Endothelial cell of umbilical vein (primary cell): ENCODE measurements at regions not wholly inside any gene's neighbourhood (a gene's known extent, or its start where the extent isn't known, plus 50 kb on each side); places are given as distances from the start of the nearest gene placed in this dataset.

Source experiments
- BruUV-seq: library from RNA; stranded (reverse); fragments of 400-500 nt; replicated peaks from 2 replicates; lab custom pipeline; 2021; lab: Mats Ljungman, UMichigan
- CTCF ChIA-PET: fragments of 300-600, 350-600 bp; sonication (Branson Sonifier 250); formaldehyde crosslinking; loops from one replicate; lab custom pipeline; 2021; ENCODE audit warnings: antibody characterized with exemption, inconsistent platforms; lab: Charles Lee
- POLR2A ChIA-PET: fragments of 300-600, 350-600 bp; sonication (Branson Sonifier 250); formaldehyde crosslinking; loops from one replicate; lab custom pipeline; 2021; ENCODE audit warnings: antibody characterized with exemption, inconsistent platforms; lab: Charles Lee
- DNase-seq: peaks from one replicate; pipeline ENCODE4 v3.0.0-alpha.2; 2011; ENCODE audit warnings: low read depth, low spot score
- FAIRE-seq: peaks from 2 replicates; lab custom pipeline; 2011; peaks lifted over from hg19 to GRCh38; lab: Jason Lieb, UNC
- H2AFZ ChIP-seq: 2 replicates; pipeline ENCODE4 v1.6.0; 2012; ENCODE audit warnings: low read depth, low read length, control low read depth, inconsistent platforms
- H3K27ac ChIP-seq: 2 replicates; pipeline ENCODE4 v1.5.1; 2011; ENCODE audit warnings: low read depth, mild to moderate bottlenecking, control low read depth, low read length, moderate library complexity; ENCODE audit not compliant: insufficient read depth
- H3K27me3 ChIP-seq, 2 experiments: 2 replicates each; pipeline versions ENCODE4 v1.6.0 to v1.6.1; 2011; ENCODE audit warnings: low read length in 2 of 2, mixed read lengths in 1 of 2; ENCODE audit not compliant: control insufficient read depth in 2 of 2, insufficient read depth in 2 of 2
- H3K36me3 ChIP-seq, 2 experiments: 2 replicates in 1 of 2; 3 replicates in 1 of 2; pipeline ENCODE4 v1.5.1; 2011; ENCODE audit warnings: low read length in 2 of 2, mild to moderate bottlenecking in 1 of 2, moderate library complexity in 1 of 2; ENCODE audit not compliant: control insufficient read depth in 2 of 2, insufficient read depth in 2 of 2; ENCODE audit errors: extremely low read depth in 1 of 2
- H3K4me1 ChIP-seq: 3 replicates; pipeline ENCODE4 v1.5.1; 2011; ENCODE audit warnings: mild to moderate bottlenecking, low read length; ENCODE audit not compliant: control insufficient read depth, insufficient read depth; ENCODE audit errors: extremely low read depth
- H3K4me2 ChIP-seq: 2 replicates; pipeline ENCODE4 v1.6.1; 2011; ENCODE audit warnings: low read length, control low read depth, mixed read lengths; ENCODE audit not compliant: insufficient read depth
- H3K4me3 ChIP-seq, 3 experiments: fragments of 200-600 bp in 1 of 3; sonication (generic), shearing (Covaris generic) in 1 of 3; replicated peaks in 1 of 3; 2 replicates each; pipeline ENCODE4 v1.5.1; 2011 to 2016; ENCODE audit warnings: control low read depth in 3 of 3, low read length in 3 of 3, mild to moderate bottlenecking in 2 of 3, inconsistent platforms in 1 of 3, low read depth in 1 of 3, moderate library complexity in 1 of 3; ENCODE audit not compliant: insufficient read depth in 1 of 3
- H3K79me2 ChIP-seq: 2 replicates; pipeline ENCODE4 v1.6.0; 2012; ENCODE audit warnings: low read length, inconsistent platforms; ENCODE audit not compliant: control insufficient read depth, insufficient read depth
- H3K9ac ChIP-seq: replicated peaks from 2 replicates; pipeline ENCODE3; 2011; ENCODE audit warnings: low read length, control low read depth; ENCODE audit not compliant: insufficient read depth; ENCODE audit errors: extremely low read depth
- H3K9me1 ChIP-seq: replicated peaks from 3 replicates; pipeline ENCODE4 v1.6.0; 2011; ENCODE audit warnings: mild to moderate bottlenecking, low read length; ENCODE audit not compliant: control insufficient read depth, insufficient read depth; ENCODE audit errors: extremely low read depth
- H3K9me3 ChIP-seq: replicated peaks from 2 replicates; pipeline ENCODE4 v1.5.1; 2012; ENCODE audit warnings: low read length, inconsistent platforms; ENCODE audit not compliant: control insufficient read depth, insufficient read depth
- H4K20me1 ChIP-seq: replicated peaks from 2 replicates; pipeline ENCODE3; 2011; ENCODE audit warnings: mild to moderate bottlenecking, low read length; ENCODE audit not compliant: control insufficient read depth, insufficient read depth; ENCODE audit errors: extremely low read depth
- EZH2 ChIP-seq: IDR thresholded peaks from 2 replicates; pipeline ENCODE4 v1.6.1; 2012; ENCODE audit warnings: borderline replicate concordance, low read depth, mild to moderate bottlenecking, moderate library complexity, low read length, inconsistent platforms; ENCODE audit not compliant: severe bottlenecking
- FOS ChIP-seq: IDR thresholded peaks from 2 replicates; pipeline ENCODE4 v1.6.1; 2011; ENCODE audit warnings: mild to moderate bottlenecking, low read length, moderate library complexity, borderline replicate concordance; ENCODE audit not compliant: insufficient read depth
- GATA2 ChIP-seq: IDR thresholded peaks from 2 replicates; pipeline ENCODE4 v1.7.0; 2011; ENCODE audit warnings: low read depth, mild to moderate bottlenecking, moderate library complexity, mixed read lengths, low read length; ENCODE audit not compliant: insufficient read length, insufficient read depth
- JUN ChIP-seq: IDR thresholded peaks from 2 replicates; pipeline ENCODE4 v1.6.1; 2011; ENCODE audit warnings: borderline replicate concordance, low read depth; ENCODE audit not compliant: insufficient read length, insufficient read depth
- MYC ChIP-seq: IDR thresholded peaks from one replicate; pipeline ENCODE4 v1.6.1; 2011; ENCODE audit warnings: mild to moderate bottlenecking, low read depth, low read length
- POLR2A ChIP-seq: IDR thresholded peaks from 2 replicates; pipeline ENCODE4 v1.6.1; 2012; ENCODE audit warnings: low read depth, mild to moderate bottlenecking, control low read depth, low read length
- POLR2AphosphoS5 ChIP-seq: IDR thresholded peaks from 2 replicates; pipeline ENCODE4 v1.6.1; 2012; ENCODE audit warnings: low read depth, mild to moderate bottlenecking, control low read depth, low read length, moderate library complexity; ENCODE audit not compliant: insufficient read depth
- dilution Hi-C: fragments of 300-500 bp; cut with MboI; formaldehyde crosslinking; loops from one replicate; pipeline ENCODE4 v1.15.0; 2019; ENCODE audit warnings: low sequenced_read_pairs; ENCODE audit not compliant: extremely low pct_ligation_motif_present
- intact Hi-C: fragments of 100-400 bp; cut with micrococcal nuclease; formaldehyde crosslinking; loops from one replicate; pipeline ENCODE4 v1.10.0; 2022
- TF ChIP-seq, protein P1 (sequence below), 2 donors: IDR thresholded peaks; 1 replicate in 1 of 2; 2 replicates in 1 of 2; pipeline ENCODE4 v1.5.1; 2011; ENCODE audit warnings: low read length in 2 of 2, mild to moderate bottlenecking in 2 of 2, moderate library complexity in 2 of 2, control low read depth in 1 of 2, inconsistent platforms in 1 of 2, low read depth in 1 of 2; ENCODE audit not compliant: insufficient read depth in 1 of 2; ENCODE audit errors: extremely low read depth in 1 of 2
- TF ChIP-seq, protein P2 (sequence below): IDR thresholded peaks from 2 replicates; pipeline ENCODE4 v1.6.1; 2011; ENCODE audit not compliant: insufficient read depth, insufficient read length

DNA sequence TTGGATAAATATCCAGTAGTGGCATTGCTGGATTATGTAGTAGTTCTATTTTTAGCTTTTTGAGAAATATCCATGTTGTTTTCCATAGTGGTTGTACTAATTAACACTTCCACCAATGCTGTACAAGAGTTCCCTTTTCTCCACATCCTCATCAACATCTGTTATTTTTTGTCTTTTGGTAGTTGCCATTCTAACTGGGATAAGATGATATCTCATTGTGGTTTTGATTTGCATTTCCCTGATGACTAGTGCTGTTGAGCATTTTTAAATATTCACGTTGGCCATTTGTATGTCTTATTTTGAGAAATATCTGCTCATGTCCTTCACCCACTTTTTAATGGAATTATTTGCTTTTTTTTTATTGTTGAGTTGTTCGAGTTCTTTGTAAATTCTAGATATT lies 183.9 kb downstream of the PTPRU start:
- CTCF ChIA-PET, result no interaction called here
- TF ChIP-seq POLR2AphosphoS5 (no peak), FOS (no peak), GATA2 (no peak), MYC (no peak), EZH2 (no peak), POLR2A (no peak), JUN (no peak)
- TF ChIP-seq, protein P1, sequence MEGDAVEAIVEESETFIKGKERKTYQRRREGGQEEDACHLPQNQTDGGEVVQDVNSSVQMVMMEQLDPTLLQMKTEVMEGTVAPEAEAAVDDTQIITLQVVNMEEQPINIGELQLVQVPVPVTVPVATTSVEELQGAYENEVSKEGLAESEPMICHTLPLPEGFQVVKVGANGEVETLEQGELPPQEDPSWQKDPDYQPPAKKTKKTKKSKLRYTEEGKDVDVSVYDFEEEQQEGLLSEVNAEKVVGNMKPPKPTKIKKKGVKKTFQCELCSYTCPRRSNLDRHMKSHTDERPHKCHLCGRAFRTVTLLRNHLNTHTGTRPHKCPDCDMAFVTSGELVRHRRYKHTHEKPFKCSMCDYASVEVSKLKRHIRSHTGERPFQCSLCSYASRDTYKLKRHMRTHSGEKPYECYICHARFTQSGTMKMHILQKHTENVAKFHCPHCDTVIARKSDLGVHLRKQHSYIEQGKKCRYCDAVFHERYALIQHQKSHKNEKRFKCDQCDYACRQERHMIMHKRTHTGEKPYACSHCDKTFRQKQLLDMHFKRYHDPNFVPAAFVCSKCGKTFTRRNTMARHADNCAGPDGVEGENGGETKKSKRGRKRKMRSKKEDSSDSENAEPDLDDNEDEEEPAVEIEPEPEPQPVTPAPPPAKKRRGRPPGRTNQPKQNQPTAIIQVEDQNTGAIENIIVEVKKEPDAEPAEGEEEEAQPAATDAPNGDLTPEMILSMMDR (IDR thresholded peaks at IDR 0.05; ENCODE audit: extremely low read depth in 1 of 2, insufficient read depth in 1 of 2, low read depth in 1 of 2, low read length in 2 of 2), result no peak
- TF ChIP-seq, protein P2, sequence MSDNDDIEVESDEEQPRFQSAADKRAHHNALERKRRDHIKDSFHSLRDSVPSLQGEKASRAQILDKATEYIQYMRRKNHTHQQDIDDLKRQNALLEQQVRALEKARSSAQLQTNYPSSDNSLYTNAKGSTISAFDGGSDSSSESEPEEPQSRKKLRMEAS, result no peak
- intact Hi-C loops, result no loop called here

More for the DNA sequence above, 183.9 kb downstream of the PTPRU start:
- no peak for FAIRE-seq
- Histone ChIP-seq H3K79me2 (no peaks in the 10 kb centered on the region), H3K27me3 (no peaks in the 10 kb centered on the region), H3K4me2 (no peak overlapping the region), H2AFZ (no peak overlapping the region), H3K9ac (no peak overlapping the region), H3K36me3 (no peaks in the 10 kb centered on the region), H3K4me1 (no peaks in the 10 kb centered on the region), H4K20me1 (no peaks in the 10 kb centered on the region), H3K4me3 (no peak overlapping the region), H3K27ac (no peak overlapping the region), H3K9me3 (no peaks in the 10 kb centered on the region), H3K9me1 (no peaks in the 10 kb centered on the region)
- BruUV-seq, result no TSS peak
- dilution Hi-C loops, result no loop called here
- no peak for DNase-seq
- POLR2A ChIA-PET, result no interaction called here
